ENCODE measurements at regions not wholly inside any gene's neighbourhood (a gene's known extent, or its start where the extent isn't known, plus 50 kb on each side); places are given as distances from the start of the nearest gene placed in this dataset.

DNA sequence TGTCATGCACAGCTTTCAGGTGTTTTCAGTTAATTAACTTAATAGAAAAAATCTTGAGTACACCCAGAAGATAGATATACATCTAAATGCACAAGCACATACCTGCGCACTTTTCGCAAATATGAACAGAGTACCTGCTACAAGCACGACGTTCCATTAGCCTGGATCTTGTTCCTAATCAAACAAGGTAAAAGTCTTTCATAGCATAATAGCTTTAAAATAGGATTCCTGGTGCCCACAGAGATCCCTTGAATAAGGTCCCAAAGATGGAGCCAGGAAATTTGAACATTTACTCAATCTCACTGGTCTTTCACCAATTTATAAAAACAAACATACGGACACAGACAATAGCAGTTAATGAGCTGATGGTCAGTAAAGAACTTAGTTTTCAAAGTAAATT, 689.8 kb upstream of the CHORDC1 start:
- DNase-seq, result no peak

DNA sequence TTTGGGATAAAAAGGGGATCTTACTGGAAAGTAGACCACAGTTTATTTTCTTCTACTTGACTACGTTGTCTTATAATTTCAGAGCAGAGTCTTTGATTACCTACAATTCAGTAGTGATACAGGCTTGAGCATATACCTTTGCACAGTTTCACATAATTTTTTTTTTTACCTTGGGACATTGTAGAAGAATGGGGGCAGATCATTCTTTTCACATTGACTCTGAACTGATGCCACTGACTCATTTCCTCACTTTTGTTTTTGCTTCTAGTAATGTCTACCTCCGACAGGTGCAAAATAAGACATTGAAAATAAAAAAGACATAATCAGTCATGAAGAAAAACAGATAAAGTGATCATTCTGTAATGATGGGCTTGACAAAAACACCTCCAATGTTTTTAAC, 688.3 kb upstream of the CHORDC1 start:
- no peak for DNase-seq

DNA sequence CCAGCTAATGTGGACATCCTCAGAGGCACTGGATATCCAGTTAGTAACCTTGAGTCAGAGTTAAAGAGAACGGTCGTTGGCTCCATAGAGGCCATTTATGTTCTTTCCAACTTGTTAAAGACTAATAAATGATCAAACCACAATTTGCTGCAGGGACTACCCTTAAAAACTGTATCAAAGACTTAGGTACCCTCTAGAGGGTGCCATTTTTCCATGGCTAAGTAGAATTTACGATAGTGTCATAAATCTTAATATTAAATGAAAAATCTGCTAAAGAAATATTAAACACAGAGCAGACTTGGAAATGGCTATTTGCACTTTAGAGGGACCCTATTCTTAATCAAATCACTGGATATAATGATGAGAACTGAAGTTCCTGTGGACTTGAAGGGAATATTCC, 685.2 kb upstream of the CHORDC1 start:
- DNase-seq, result no peak

DNA sequence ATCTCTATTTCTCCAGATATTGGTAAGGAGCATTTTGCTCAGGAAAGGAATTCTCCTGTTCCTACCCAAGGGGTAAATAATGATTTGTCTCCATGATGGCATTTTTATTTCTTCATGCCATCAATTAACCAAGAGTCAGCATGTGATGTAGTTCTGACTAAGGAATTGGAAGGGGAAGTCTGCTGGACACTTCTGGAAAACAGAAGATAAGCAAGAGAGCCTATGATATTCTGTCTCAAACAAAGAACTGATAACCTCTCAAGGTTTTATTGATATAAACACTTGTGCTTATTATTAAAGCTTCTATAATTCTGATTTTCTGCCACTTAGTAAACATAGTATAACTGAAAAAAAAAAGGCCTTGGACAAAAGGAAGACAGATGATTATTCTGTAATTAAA, 673.0 kb upstream of the CHORDC1 start:
- DNase-seq, result no peak

DNA sequence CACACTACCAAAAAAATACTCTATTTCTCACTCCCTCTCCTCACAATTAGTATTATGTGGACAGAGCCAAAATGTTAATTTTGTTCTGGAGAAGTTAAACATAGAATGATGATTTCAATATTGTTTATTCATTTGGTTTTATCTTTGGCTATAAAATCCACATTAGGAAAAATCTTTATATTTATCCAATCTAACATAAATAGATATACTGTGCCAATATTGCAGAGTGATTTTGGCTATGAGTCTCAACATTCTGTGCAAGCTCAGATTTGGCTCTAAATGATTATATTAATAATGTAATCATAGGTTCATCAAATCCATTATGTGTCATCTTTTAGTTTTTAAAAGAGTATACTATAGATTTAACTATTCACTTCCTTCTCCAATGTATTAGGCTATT, 667.5 kb upstream of the CHORDC1 start:
- DNase-seq, result no peak

DNA sequence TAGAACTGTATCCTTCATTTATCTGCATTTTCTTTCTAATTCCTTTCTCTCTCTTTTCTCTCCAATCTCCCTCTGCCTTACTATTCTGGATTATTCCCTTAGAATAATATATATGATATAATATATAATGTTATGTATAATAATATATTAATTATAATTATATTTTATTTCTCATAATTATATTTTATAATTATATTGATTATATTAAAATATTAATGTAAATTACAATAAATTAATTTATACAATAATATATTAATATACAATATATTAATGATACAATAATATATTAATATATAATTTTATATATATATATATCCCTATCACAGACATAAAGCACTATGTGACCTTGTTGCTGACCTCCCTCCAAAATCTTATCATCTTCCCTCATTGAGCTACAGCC, 661.3 kb upstream of the CHORDC1 start:
- no peak for DNase-seq

DNA sequence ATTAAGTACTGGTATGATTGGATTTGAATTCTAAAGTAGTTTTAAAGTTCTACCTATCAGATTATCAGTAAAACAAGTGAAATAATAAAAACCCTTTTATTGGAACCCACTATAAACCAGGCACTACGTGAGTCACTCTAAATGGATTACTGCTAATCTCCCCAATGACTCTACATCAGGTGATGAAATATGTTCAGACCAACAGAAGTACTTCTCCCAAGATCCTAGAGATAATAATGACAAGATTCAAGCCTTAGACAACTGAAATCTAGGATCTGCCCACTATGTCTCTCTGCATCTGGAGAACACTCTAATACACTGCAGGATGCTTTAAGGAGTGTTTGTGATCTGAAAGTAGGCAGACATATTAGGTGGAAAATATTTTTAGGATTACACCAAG, 652.1 kb upstream of the CHORDC1 start:
- DNase-seq, result no peak

DNA sequence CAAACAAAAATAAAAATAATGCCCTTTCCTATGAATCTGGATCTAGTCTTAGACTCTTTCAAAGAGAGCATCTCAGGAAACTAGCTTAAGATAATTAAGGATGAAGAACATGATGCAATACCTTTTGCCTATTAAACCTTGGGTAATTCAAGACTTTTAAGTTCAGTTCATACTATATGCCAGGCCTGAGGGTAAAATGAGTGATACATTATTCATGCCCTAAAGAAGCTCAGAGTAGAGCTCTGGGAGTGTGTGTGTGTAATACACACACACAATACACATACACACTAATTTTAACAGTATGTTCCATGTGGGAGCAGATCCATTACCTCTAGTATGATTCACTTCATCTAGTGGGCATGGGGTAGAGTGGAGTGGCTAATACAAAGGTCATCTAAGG, 651.4 kb upstream of the CHORDC1 start:
- DNase-seq, result no peak

DNA sequence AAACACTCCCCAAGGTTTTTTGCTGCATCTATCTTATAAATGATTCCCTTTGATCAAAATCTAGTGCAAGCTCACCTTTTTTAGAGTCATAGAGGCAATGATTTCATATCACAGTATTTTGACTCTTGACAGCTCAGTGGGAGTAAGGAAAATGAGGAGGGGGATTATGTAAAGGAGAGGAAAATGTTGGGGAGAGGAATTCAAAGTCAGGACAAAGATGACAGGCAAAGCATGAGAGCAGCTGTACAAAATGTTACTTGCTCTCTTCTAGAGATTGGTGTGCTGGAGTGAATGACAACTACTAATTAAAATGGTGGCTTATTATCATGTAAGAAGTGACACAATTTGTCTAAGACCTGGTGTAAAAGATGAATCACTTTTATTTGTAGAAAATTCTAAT, 644.6 kb upstream of the CHORDC1 start:
- no peak for DNase-seq

DNA sequence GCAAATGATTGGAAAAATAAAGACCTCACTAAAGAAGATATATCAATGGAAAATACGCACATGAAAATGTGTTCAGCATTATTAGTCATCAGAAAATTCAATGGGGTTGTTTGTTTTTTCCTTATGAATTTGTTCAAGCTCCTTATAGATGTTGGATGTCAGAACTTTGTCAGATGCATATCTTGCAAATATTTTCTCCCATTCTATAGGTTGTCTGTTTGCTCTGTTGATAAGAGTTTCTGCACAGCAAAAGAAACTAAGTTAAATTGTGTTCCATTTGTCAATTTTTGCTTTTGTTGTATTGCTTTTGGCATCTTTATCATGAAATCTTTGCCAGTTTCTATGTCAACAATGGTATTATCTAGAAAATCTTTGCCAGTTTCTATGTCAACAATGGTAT, 633.9 kb upstream of the CHORDC1 start:
- DNase-seq, result no peak

DNA sequence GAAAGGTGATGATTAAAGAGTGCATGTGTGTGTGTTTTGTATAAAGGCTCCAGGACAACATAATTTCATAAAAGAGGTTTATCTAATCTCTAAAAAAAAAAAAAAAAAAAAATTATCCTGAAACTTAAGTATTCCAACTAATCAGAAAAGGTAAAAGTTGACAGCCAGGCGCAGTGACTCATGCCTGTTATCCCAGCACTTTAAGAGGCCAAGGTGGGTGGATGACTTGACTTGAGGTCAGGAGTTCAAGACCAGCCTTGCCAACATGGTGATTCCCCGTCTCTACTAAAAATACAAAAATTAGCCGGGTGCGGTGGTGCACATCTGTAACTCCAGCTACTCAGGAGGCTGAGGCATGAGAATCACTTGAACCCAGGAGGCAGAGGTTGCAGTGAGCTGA, 632.7 kb upstream of the CHORDC1 start:
- no peak for DNase-seq

DNA sequence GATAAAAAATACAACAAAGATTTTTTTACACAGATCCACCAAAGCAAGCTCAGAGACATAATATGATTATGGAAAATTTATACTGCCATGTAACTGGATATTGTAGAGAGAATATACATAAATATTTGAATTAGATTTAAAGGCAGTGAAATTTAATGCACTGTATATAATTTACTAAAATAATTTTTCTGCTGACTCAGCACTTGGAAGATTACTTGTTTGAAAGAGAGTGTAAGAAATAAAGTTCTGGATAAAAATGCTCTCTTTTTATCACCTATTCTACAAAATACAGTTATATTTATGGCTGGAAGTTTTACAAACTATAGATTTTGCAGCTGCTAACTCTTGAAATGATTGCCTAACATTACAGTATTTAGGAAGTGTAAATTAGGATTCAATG, 628.3 kb upstream of the CHORDC1 start:
- no peak for DNase-seq

DNA sequence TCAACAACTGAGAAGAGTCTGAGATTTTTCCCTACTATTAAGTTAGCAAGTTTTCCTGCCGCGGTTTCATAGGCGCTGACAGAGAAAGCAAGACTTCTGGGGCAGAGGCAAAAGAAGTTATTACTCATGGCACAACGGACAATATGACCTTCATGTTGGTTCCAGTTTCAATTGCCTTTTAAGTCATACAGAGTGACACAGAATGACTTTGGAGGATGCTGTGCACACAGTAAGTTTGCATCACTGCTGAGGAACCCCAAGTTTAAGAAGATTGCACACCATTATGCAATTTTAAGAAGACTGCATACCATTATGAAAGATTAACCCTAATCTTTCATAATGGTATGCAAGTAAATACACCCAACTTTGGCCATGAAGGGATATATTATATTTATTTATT, 626.5 kb upstream of the CHORDC1 start:
- DNase-seq, result no peak

DNA sequence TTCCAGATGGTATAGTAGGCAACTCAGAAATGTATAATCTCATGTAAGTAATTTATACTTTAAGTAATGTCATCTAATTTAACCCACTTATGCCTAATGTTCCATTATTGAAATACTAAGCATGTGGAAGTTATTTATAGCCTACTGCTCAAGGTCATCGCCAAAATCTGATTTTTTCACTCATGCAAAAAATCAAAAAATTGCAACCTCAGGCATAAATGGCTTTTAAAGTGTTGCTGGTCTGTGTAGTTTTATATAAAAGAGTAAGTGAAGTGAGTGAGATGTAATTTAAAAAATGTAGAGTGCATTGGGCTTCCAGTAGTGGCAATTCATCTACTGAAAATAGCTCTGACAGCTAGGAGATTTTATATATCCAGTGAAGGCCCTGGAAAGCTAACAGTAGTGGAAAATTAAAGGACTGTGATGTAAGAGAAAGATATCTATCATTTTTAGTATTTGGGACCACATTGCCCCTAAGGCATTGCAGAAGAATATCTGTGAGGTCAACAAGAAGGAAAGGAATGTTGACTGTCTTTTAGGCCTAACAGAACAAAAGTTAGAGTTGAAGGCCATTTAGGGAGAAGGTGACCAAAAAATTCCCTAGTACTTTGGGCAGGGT, 624.5 kb upstream of the CHORDC1 start:
- no peak for DNase-seq

DNA sequence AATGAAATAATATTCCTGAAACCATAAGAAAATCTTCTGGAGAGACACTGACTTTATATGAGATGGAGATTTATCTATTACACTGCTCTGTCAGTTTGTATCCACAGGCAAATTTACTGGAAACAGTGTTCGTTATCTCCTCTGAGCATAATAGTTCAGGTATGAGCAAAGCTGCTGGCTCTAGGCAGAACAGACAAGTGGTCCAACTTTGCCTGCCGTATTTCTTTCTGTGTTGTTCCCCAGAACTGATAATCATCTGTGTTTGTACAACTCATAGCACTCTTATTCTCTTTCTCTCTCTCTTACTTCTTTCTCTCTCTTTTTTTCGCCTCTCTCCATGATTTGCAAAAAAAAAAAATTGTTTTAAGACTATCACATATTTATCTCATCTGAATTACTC, 623.8 kb upstream of the CHORDC1 start:
- DNase-seq, result no peak

DNA sequence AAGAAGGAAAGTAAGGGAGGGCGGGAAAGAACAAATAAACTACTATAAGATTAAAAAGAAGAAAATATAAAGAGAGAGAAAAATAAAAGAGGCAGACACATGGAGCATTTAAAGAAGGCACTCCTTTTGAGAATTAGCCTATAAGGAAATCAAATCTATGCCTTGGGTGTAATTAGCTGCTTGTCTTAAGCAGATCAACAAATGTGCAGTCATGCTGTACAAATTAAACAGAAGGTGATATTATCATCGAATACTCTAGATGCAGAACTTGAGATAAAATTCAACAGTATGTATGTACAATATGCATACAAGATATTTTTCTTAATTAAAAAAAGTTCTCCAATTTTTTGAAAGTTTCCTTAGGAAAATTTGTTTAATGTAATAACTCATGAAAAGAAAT, 623.0 kb upstream of the CHORDC1 start:
- no peak for DNase-seq

DNA sequence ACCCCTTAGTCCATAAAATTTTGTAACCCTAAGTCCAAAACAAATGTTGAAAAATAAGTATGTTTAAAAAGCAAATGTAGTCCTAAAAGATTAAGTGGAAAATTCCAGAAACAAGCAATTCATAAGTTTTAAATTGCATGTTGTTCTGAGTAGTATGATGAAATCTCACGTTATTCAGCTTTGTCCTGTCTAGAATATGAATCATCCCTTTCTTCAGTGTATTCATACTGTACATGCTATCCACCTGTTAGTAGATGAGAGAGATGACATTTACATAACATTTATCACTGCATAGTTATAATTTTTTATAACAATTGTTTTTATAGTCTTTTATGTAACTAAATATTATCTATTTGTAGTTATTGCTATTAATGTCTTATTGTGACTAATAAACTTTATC, 622.3 kb upstream of the CHORDC1 start:
- DNase-seq, result no peak

DNA sequence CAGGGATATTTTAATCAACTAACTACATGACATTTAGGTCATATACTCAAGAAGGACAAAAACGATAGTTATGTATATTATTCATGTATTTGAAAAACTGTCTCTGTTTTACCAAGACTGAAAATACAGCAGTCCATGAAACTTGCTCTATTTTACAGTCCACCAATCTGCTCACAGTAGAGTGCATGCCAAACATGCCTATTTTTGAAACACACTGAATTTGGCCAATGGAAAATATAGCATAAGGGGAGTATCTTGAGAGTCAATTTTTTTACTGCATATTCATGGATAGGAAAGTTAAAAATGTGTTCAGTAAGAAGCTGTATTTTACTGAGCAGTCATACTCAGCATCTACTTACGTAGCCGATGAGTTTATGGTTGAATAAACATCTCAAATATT, 621.2 kb upstream of the CHORDC1 start:
- DNase-seq, result no peak

DNA sequence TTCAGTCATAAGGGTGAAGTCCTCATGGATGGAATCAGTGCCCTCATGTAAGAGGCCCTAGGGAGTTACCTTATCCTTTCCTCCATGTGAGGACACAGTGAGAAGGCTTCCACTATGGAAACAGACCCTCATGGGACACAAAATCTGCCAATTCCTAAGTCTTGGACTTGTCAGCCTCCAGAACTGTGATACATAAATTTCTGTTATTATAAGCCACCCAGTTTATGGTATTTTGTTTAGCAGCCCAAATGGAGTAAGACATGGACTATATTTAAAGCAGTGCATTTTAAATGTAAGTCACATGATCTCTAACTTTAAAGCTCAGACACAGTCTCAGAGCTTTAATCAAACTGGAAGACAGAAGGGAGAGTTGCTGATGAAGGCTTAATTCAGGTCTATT, 619.8 kb upstream of the CHORDC1 start:
- DNase-seq, result no peak

DNA sequence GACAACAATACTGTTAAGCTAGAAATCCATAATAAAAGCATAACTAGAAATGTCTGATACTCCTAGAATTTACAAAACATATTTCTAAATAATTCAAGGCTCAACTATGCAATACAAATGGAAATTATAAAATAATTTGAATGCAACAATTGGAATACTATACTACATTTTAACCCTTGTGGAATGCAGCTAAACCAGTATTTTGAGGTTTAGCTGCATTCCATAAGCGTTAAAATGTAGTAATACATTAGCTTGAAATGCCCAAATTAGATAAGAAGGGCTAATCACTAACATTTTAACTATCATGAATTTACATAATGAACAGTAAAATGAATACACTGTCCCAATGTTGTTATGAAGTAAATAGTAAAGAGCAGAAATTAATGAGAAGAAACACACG, 617.2 kb upstream of the CHORDC1 start:
- no peak for DNase-seq

DNA sequence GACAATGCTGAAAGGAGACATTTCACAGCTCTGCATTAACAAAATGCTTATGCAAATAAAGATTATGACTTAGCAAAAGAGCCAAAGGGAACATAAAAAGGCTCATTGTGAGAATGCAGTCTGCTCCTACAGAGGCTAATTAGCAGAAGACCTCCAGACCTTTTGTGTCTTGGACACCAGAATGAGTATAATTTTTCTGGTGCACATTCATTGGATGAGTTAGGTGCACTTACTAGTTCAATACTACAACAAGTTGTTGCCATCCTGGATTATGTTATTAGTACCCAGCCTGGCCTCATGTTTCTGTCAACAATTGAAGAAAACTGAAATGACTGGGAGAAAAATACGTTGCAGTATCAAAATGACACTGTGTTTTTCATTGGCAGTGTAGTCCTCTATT, 613.2 kb upstream of the CHORDC1 start:
- no peak for DNase-seq

DNA sequence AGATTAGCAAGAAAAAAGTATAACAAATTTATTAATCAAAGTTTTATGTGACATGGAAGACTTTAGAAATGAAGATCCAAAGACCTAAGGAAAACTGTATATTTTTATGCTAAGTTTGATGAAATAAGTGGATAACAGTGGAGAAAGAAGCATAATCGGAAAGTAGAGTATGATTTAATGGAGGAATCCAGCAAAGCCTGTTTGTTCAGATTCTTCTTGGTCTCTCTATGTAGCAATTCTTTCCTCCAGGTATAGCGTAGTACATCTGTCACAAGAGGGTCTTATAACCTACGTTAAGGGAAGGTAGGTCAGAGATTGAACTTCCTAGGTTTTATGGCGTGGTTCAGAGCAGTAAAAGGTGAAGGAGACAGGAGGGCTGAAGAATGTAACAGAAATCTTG, 600.6 kb upstream of the CHORDC1 start:
- DNase-seq, result no peak

DNA sequence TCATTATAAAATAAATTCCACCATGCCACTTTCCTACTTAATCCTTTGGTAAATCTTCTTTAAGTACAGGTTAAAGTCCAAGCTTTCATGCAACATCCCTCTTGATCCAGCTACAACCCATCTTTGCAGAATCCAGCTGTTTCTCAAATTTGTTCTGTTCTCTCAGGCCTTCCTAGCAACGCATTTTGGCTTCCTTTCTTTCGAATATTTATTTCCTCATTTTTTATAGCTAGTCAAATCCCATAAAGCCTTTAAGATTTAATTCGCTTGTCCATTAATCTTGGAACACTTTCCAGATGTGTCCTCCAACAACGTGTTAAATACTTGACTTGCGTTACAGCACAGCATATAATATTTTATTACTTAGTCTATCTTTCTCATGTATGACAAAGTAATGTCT, 600.1 kb upstream of the CHORDC1 start:
- no peak for DNase-seq

DNA sequence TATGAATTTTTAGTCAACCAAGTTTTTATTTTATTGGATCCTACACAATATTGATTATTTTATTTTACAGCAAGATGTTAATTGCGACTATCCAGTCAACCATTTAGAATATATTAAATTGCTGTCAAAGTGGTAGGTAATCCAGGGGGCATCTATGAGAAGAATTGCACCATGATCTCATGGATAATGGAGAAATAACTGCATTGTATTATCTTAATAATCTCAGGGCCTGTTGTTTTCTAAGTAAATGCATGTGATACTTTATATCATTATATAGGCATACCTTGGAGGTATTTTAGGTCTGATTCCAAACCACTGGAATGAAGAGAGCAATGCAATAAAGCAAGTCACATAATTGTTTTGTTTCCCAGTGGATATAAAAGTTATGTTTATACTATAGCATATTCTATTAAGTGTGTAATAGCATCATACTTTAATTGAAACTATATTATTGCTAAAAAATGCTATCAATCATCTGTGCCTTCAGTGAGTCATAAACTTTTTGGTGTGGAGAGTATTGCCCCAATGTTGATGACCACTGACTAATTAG, 595.4 kb upstream of the CHORDC1 start:
- DNase-seq, result no peak

DNA sequence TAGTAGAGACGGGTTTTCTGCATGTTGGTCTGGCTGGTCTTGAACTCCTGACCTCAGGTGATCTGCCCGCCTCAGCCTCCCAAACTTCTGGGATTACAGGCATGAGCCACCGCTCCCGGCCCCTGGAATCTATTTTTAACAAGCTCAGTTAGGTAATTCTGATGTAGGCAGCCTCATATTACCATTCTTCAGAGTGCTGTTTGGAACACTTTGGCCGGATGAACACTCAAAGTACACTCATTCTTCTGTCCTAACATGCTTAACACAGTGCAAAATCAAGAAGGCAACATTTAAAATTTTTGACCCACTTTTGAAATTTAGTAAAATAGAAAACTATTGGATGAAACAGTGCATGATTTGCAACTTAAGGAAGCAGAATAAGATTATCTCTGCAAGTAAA, 586.7 kb upstream of the CHORDC1 start:
- no peak for DNase-seq

DNA sequence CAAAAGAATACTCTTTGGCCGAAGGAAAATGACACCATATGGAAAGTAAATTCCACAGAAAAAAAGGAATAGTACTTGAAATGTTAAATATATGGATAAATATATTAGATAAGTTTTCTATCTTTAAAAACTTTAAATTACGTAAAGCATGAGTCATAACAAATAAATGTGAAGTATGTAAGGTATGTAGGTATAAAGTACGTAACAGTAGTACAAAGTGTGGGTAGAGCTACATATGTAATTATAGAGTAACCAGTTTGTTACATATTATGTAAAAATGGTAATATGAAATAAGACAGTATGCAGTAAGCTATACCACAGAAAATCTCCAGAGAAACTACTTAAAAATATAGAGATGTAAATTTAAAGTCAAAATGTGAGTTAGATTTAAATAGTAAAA, 582.3 kb upstream of the CHORDC1 start:
- no peak for DNase-seq
